GM12878 (cell line): ENCODE measurements at regions not wholly inside any gene's neighbourhood (a gene's known extent, or its start where the extent isn't known, plus 50 kb on each side); places are given as distances from the start of the nearest gene placed in this dataset.

Source experiments
- CTCF ChIP-seq, 3 experiments: IDR thresholded peaks in 2 of 3; conservative IDR thresholded peaks in 1 of 3; 2 replicates each; pipeline ENCODE4 v1.5.1; 2011; ENCODE audit warnings: low read depth in 3 of 3, low read length in 3 of 3, mild to moderate bottlenecking in 3 of 3, control low read depth in 2 of 3, moderate library complexity in 2 of 3, inconsistent platforms in 1 of 3, mixed read lengths in 1 of 3; ENCODE audit not compliant: control insufficient read depth in 2 of 3, insufficient read depth in 1 of 3; ENCODE audit errors: extremely low read depth in 1 of 3
- EP300 ChIP-seq, 2 experiments: fragments of 150-350 bp in 1 of 2; IDR thresholded peaks; 2 replicates each; pipeline ENCODE4 v1.6.1; 2011 to 2012; ENCODE audit warnings: low read depth in 2 of 2, low read length in 2 of 2, borderline replicate concordance in 1 of 2, improper control_type of control experiment in 1 of 2, inconsistent platforms in 1 of 2; ENCODE audit not compliant: control insufficient read depth in 1 of 2
- NBN ChIP-seq: fragments of 450-650 bp; IDR thresholded peaks from 2 replicates; pipeline ENCODE4 v1.6.1; 2016
- PKNOX1 ChIP-seq: fragments of 450-650 bp; IDR thresholded peaks from 2 replicates; pipeline ENCODE4 v1.6.1; 2016; ENCODE audit warnings: mild to moderate bottlenecking
- POLR2A ChIP-seq: IDR thresholded peaks from 2 replicates; pipeline ENCODE4 v1.6.1; 2011; ENCODE audit warnings: low read depth, mild to moderate bottlenecking, low read length
- SREBF2 ChIP-seq: IDR thresholded peaks from 2 replicates; pipeline ENCODE4 v1.6.1; 2012; ENCODE audit warnings: mild to moderate bottlenecking, low read length

DNA sequence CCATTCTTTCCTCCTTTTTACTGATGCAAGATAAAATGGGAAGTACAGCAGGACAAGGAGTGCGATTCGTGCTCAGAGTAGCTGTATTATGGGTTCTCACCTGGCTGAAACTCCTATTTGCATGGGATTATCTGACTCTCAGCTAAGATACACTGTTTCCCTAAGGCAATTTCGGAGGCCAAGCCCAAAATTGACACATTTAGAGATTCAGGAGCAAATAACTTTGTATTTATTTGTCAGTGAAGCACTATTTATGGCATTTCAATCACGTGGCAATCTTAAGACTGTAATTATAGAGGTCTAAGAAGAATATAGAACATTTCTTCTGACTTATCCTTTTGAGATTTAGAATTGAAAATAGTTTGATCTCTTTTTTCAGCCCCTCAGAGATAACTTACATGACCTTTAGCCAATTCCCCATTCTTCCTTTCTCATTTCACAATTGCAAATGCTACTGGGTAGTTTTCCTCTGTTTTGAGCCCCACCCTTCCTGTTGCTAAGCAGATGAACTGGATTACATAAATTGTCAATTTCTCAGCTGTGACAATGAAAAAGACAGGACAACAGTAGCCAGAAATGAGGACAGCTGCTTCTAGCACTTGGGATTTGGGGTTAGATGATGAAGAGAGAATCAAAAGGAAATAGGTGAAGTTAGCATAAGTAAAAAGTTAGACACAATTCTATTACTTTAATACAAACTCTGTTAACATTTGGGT, 122.7 kb upstream of the FRY start:
- no peak for TF ChIP-seq CTCF (IDR thresholded peaks at IDR 0.05 in 2 of 3, conservative IDR thresholded peaks at IDR 0.05 in 1 of 3; ENCODE audit: control insufficient read depth in 2 of 3, extremely low read depth in 1 of 3, insufficient read depth in 1 of 3, low read depth in 3 of 3, low read length in 3 of 3)
- no peak for TF ChIP-seq NBN
- TF ChIP-seq EP300 (IDR thresholded peaks at IDR 0.05; ENCODE audit: borderline replicate concordance in 1 of 2, control insufficient read depth in 1 of 2, low read depth in 2 of 2, low read length in 2 of 2), result no peak
- no peak for TF ChIP-seq SREBF2
- TF ChIP-seq PKNOX1, result no peak
- TF ChIP-seq POLR2A, result no peak
